Endodermal cell (in vitro differentiated cells): ENCODE measurements at regions not wholly inside any gene's neighbourhood (a gene's known extent, or its start where the extent isn't known, plus 50 kb on each side); places are given as distances from the start of the nearest gene placed in this dataset.

Experiments
- DNase-seq: peaks from one replicate; pipeline ENCODE4 v3.0.0-alpha.2; 2017
- H3K27ac ChIP-seq: 2 replicates; pipeline ENCODE4 v1.5.1; 2013; ENCODE audit warnings: mild to moderate bottlenecking, low read depth, low read length, moderate library complexity
- H3K27me3 ChIP-seq: 2 replicates; pipeline ENCODE4 v1.6.1; 2013; ENCODE audit warnings: mild to moderate bottlenecking, low read length, moderate library complexity; ENCODE audit not compliant: insufficient read depth, control insufficient read depth, poor library complexity, severe bottlenecking
- H3K36me3 ChIP-seq: 2 replicates; pipeline ENCODE4 v1.7.0; 2013; ENCODE audit warnings: mild to moderate bottlenecking, low read length, moderate library complexity; ENCODE audit not compliant: control insufficient read depth, insufficient read depth
- H3K4me1 ChIP-seq: one replicate; pipeline ENCODE4 v1.7.0; 2013; ENCODE audit warnings: low read length; ENCODE audit not compliant: control insufficient read depth, insufficient read depth
- H3K4me3 ChIP-seq: 2 replicates; pipeline ENCODE4 v1.5.1; 2013; ENCODE audit warnings: mild to moderate bottlenecking, low read length, moderate library complexity
- H3K9ac ChIP-seq: 2 replicates; pipeline ENCODE4 v1.6.1; 2013; ENCODE audit warnings: mild to moderate bottlenecking, low read length, moderate library complexity; ENCODE audit not compliant: poor library complexity, severe bottlenecking; ENCODE audit errors: extremely low read depth
- H3K9me3 ChIP-seq: 2 replicates; pipeline ENCODE4 v1.6.1; 2013; ENCODE audit warnings: mild to moderate bottlenecking, low read length, moderate library complexity; ENCODE audit not compliant: control insufficient read depth
- H3K27ac Mint-ChIP-seq: 2 replicates; pipeline ENCODE4 v1.8.0; 2020; ENCODE audit warnings: mixed read lengths
- H3K27me3 Mint-ChIP-seq: 2 replicates; pipeline ENCODE4 v1.8.0; 2021; ENCODE audit warnings: mild to moderate bottlenecking, mixed read lengths; ENCODE audit not compliant: insufficient read depth
- H3K36me3 Mint-ChIP-seq: 2 replicates; pipeline ENCODE4 v1.8.0; 2020; ENCODE audit warnings: low read depth, mixed read lengths
- H3K4me1 Mint-ChIP-seq: 2 replicates; pipeline ENCODE4 v1.8.0; 2020; ENCODE audit warnings: mixed read lengths
- H3K4me3 Mint-ChIP-seq: 2 replicates; pipeline ENCODE4 v1.8.0; 2020; ENCODE audit warnings: mild to moderate bottlenecking, moderate library complexity, mixed read lengths
- H3K9me3 Mint-ChIP-seq: 2 replicates; pipeline ENCODE4 v1.8.0; 2020; ENCODE audit warnings: mild to moderate bottlenecking, mixed read lengths
- CTCF ChIP-seq: fragments of 200-600 bp; sonication (generic); conservative IDR thresholded peaks from 2 replicates; pipeline ENCODE4 v1.5.0; 2021; ENCODE audit warnings: antibody characterized with exemption, mild to moderate bottlenecking
- WGBS, 2 experiments: methylation state at CpG; one replicate each; pipeline versions ENCODE4 v1.1.5 to v1.1.7; 2013; ENCODE audit warnings: missing lambda C conversion rate in 2 of 2, mixed read lengths in 1 of 2; ENCODE audit not compliant: insufficient coverage in 1 of 2, insufficient read length in 1 of 2; 5-methylcytosine and 5-hydroxymethylcytosine counted together

DNA sequence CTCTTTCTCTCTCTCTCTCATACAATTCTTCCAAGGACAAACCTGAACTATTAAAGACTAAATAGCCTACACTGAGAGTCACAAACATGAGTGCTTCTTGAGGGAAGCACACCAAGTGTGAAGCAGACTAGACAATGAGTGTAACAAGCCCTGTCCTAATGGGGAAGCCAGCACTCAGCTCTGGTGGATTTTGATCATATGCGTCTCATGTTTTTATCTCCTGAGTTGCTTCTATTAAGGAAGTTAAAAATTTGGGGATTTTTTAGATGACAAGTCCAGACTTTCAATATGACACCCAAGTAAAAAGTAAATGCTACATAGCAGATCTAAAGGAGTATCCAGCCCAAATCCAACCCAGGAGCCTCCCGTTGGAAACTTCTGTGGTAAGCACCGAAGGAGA, 437.8 kb downstream of the RFC3 start:
- no peak for DNase-seq
- no peaks in the 10 kb centered on the region for H3K36me3 ChIP-seq
- TF ChIP-seq CTCF: no peak
- 92 to 100% methylated on average over 2 to 3 of the region's 3 CpGs for WGBS, 2 experiments
- Mint-ChIP-seq H3K9me3 (peaks cover 23% of the 10 kb centered on the region), H3K36me3 (no peaks in the 10 kb centered on the region), H3K4me1 (peaks cover 5% of the 10 kb centered on the region), H3K27ac (no peak overlapping the region), H3K4me3 (no peak overlapping the region), H3K27me3 (peaks cover 2% of the 10 kb centered on the region)
- H3K27me3 ChIP-seq: no peaks in the 10 kb centered on the region
- no peak overlapping the region for H3K9ac ChIP-seq
- H3K9me3 ChIP-seq: peaks cover 6% of the 10 kb centered on the region
- H3K27ac ChIP-seq: no peak overlapping the region
- no peak overlapping the region for H3K4me3 ChIP-seq
- H3K4me1 ChIP-seq: peaks cover 2% of the 10 kb centered on the region

- no peak for DNase-seq
- H3K9me3 Mint-ChIP-seq: peaks cover 27% of the 10 kb centered on the region
- H3K27me3 Mint-ChIP-seq: peaks cover 2% of the 10 kb centered on the region
- no peak overlapping the region for H3K9ac ChIP-seq
- no peak overlapping the region for H3K4me3 Mint-ChIP-seq
- no peaks in the 10 kb centered on the region for H3K36me3 ChIP-seq
- H3K27me3 ChIP-seq: no peaks in the 10 kb centered on the region
- H3K27ac ChIP-seq: no peak overlapping the region
- peaks cover 2% of the 10 kb centered on the region for H3K4me1 ChIP-seq
- TF ChIP-seq CTCF: no peak
- 100% methylated on average over 2 of the region's 2 CpGs; no CpG with 5 or more reads in 1 of the 2 experiments for WGBS, 2 experiments
- peaks cover 6% of the 10 kb centered on the region for H3K9me3 ChIP-seq
- H3K36me3 Mint-ChIP-seq: no peaks in the 10 kb centered on the region
- no peak overlapping the region for H3K27ac Mint-ChIP-seq
- H3K4me3 ChIP-seq: no peak overlapping the region
- H3K4me1 Mint-ChIP-seq: peaks cover 5% of the 10 kb centered on the region
These were observed 438.3 kb downstream of the RFC3 start for GRCh38 chr13:34256236-34256635.

DNA sequence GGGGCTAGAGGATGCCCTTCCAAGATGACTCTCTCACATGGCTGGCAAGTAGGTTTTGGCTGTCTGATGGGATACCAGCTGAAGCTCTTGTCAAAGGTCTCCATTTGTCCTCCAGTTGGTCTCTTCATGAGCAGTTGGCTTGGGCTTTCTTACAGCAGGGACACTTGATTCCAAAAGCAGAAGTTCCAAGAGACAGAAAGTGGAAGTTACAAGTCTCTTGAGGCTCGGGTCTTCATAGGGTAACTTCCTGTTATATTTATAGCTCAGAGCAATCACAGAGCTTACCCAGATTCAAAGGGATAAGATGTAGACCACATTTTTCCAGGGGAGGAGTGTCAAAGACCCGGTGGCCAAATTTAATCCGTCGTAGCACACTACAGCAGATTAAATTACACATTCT, 440.0 kb downstream of the RFC3 start:
- WGBS, 2 experiments: 92% methylated on average over 4 of the region's 4 CpGs; no CpG with 5 or more reads in 1 of the 2 experiments
- peaks cover 2% of the 10 kb centered on the region for H3K4me1 ChIP-seq
- H3K4me3 ChIP-seq: no peak overlapping the region
- peaks cover 6% of the 10 kb centered on the region for H3K9me3 ChIP-seq
- no peak for TF ChIP-seq CTCF
- H3K9ac ChIP-seq: no peak overlapping the region
- peaks cover 5% of the 10 kb centered on the region for H3K4me1 Mint-ChIP-seq
- peaks cover 2% of the 10 kb centered on the region for H3K27me3 Mint-ChIP-seq
- H3K36me3 Mint-ChIP-seq: no peaks in the 10 kb centered on the region
- H3K27me3 ChIP-seq: no peaks in the 10 kb centered on the region
- DNase-seq: no peak
- H3K4me3 Mint-ChIP-seq: no peak overlapping the region
- peaks cover 27% of the 10 kb centered on the region for H3K9me3 Mint-ChIP-seq
- H3K27ac Mint-ChIP-seq: no peak overlapping the region
- H3K27ac ChIP-seq: no peak overlapping the region
- H3K36me3 ChIP-seq: no peaks in the 10 kb centered on the region
